ENCODE measurements at regions not wholly inside any gene's neighbourhood (a gene's known extent, or its start where the extent isn't known, plus 50 kb on each side); places are given as distances from the start of the nearest gene placed in this dataset.

DNA sequence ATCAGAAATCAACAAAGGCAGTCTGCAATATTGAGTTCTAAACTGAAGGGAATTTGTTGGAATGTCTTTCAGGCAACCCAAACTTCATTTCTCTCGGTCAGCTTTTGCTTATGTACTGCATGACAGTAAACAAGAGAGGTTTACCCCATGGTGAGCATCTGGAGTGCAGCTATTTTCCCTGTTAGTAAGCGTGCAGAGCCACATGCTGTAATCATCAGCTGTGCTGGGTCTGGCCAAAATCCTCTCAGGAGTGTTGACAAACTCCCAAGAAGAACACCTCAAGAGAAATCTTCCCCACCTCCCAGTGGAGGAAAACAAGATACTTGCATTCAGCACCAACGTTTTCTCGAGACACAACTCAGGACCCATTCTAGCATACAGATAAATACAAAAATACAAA lies 83.6 kb upstream of the ADAMTSL1 start:
- no peak for DNase-seq

DNA sequence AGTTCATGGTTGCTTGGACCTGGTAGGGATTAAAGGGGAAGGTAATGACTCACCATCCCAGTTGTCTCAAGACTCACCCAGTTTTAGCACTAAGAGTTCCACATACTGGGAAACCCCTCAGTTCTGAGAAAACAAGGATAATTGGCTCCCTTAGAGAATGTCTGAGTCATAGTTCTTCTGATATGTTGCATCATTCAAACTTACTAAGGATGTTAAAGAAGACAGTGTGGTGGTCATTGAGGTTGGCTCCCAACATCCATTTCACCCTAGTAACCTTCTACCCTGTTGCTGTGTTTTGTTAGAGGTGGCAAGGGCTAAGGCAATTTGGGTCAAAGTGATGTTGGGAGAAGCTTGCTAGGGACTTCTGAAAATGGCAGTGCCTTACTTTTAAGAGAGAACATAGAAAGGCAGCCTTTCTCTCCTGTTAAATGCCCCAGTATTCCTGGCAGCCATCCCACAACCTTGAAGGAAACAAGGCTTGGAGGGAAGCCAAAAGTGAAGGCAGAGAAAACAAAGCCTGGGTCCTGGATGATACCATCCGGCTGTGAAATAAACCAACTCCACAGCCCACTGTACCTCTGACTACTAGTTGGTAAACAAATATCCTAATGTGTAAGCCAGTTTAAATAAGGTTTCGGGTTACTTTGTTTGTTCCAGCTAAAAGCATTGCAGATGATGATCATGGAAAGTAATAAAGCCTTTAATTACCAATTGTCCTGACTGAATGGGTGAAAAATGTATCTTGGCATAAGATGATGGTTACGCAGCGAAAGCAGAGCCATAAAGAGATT lies 80.4 kb upstream of the ADAMTSL1 start:
- DNase-seq = peak; percentile 28

DNA sequence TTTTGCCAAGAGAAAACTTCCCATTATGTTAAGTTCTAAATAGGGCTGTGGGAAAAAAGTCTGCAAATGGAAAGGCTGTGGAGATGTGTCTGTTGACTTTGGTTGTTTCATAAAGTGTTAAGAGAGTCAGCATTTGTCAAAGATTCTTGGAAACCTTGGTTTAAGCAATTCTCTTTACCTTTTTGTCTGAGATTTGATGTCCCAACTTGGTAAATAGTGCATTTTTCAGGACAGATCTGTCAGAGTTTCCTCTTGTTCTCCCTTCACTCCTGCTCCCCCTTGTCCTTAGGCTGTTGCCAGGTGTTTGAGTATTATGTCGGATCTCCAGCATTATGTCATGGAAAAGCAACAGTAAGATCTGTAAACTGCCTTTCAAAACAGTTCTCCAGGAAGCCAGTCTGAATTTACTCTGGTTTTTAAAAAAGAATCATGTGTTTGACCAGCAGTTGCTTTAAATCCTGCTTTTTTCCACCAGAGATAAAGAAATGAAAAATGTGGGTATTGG lies 79.1 kb upstream of the ADAMTSL1 start:
- DNase-seq = peak; percentile 18

DNA sequence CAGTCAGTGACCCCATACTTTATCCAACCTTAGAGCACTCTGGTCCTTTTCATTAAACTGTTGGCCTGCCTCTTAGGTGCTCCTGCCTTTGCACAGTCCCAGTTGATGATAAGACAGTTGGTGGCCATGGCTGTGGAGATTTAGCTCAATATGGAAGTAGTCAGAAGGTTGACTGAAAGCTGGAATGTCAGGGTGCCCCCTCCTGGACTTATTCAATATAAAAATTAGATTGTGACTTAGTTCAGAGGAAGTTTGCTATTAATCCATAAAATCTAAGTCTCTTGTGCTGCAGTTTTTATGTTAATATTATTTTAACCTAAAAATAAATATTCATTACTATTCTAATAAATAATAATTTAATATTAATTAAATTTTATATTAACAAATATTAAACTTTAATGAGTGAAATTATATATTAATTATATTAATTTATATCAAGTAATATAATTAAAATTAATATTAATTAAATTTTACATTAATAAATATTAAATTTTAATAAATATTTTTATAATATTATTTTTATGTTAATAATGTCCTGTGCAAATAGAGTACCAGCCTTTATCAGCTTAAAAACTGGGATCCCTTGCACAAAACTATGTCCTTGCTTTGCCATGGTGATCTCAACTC lies 77.7 kb upstream of the ADAMTSL1 start:
- no peak for DNase-seq

DNA sequence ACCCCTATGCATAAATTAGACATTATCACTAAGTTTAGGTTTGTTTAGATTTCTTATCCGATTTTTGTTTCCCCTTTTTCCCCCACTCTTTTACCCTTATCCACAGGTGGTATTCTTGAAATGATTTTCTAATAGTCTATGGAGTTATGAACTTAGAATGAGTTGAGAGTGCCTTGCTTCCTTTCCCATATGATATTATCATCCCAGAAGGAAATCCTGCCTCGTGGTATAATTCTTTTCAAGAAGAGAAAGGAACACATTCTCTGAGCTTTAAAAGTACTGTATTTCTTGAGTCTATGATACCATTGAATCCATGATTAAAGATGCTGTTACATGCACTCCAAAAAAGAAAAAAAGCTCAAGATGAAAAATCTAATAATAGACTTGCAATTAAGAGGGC lies 76.9 kb upstream of the ADAMTSL1 start:
- DNase-seq = no peak

DNA sequence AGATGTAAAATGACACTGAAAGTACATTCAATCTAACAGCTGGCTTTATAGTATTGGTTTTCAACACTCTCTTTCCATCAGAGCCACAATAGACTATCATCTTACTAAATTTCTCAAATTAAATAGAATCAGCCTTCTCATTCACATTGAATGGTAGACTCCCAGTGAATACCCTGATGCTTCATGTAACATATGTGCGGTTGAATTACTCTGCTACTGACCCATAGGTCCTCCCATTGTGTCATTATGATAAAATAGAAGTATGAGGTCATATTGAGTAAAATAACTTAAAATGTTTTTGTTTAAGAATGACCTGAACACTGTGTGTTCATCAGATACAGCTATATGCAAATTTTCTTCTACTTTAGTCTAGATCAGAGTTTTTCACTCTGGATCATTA lies 75.9 kb upstream of the ADAMTSL1 start:
- no peak for DNase-seq

DNA sequence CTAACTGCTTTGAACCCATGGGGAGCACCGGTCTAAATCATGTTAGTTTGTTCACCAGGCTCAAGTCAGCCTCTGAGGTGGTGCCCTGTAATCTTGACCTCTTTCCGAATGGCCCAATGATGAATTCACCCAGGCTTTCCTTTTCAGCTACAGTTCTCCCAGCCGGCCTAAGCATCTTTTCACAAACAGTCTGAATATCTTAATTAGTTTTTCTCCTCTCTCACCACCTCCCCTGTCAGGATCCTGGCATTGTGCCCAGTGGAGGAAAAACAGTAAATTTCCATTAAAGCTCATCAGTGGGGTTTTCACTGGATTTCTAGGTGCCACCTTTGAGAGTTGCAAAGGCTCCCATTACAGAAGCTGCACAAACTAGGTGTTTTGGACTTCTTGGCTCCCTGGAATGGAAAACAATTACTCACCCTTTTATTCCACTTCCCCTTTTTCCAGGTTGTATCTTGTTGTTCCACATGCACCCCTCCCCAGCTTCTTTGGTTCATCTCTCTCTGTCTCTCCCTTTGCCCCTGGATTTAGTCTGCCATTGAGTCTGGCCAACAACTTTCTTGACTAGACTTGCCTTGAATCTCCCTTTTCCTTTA lies 69.4 kb upstream of the ADAMTSL1 start:
- no peak for DNase-seq

DNA sequence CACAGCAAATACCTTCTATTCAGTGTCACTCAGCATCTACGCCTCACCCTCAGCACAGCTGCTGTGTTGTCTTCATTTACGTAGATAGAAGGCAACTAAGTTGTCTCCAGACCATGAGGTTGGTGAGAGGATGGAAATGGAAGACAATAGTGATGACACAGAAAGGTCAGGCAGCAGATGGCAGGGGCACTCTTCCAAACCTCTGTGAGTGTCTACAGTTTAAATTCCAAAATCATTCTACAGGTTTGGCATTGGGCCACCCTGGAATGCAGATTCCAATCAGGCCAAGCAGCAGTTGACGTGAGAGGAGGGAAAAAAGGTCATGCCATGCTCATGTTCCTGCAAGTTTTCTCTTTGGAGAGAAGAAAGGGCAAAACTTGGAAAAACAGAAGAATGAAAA lies 68.7 kb upstream of the ADAMTSL1 start:
- no peak for DNase-seq

DNA sequence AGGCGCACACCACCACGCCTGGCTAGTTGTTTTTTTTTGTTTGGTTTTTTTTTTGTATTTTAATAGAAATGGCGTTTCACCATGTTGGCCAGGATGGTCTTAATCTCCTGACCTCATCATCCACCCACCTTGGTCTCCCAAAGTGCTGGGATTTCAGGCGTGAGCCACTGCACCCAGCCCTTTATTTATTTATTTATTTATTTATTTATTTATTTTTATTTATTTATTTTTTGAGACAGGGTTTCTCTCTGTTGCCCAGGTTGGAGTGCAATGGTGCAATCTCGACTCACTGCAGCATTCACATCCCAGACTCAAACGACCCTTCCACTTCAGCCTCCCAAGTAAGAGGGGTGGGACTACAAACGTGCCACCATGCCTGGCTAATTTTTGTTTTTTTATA lies 63.0 kb upstream of the ADAMTSL1 start:
- no peak for DNase-seq

DNA sequence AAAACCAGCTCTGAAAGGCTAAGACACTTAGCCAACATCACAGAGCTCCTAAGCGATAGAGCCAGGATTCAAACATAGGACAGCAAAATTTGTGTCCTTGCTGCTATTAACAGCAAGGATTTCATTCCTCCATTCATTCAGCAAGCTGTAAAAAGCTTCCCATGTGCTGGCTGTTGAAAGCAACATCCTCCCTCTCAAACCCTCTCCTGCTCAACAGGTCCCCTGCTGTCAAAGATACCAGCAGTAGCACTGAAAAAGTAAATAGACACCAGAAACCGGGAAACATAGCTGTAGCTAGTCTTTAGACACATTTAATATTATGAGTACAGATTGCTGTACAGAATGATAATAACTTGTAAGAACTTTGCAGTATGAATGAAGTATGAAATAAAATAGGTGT lies 52.6 kb upstream of the ADAMTSL1 start:
- DNase-seq = no peak

DNA sequence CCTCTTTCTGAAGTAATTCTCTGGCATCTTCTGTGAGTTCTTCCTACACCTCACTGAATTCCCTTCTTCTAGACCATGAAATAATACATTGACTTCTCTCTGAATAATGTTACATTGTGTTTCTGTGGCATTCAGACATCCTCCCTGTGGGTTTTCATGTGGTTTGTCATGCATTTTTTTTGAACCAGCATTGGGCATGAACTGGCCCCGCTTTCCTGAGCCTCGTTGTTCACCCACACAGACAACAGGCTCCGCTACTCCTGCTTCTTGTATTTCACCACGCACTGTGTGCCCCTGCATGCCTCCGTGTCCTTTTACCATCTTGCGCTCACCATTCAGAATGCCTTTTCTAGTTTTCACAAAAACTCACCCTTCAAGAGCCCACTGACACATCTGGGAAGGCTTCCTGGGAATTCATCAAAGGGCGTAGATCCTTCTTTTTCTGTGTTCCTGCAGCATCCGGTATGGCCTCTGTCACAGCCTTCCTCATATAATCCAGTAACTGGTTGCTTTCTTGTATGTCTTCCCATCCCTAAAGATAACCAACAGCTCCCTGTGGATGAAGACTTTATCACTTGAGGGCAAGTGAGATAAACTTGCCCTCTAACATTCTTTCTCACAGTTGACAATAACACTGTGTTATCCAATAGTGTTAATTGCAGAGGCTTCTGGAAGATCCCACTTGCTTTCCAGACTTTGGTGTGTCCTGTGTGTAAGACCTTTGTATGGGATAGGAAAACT lies 51.5 kb upstream of the ADAMTSL1 start:
- DNase-seq = no peak

DNA sequence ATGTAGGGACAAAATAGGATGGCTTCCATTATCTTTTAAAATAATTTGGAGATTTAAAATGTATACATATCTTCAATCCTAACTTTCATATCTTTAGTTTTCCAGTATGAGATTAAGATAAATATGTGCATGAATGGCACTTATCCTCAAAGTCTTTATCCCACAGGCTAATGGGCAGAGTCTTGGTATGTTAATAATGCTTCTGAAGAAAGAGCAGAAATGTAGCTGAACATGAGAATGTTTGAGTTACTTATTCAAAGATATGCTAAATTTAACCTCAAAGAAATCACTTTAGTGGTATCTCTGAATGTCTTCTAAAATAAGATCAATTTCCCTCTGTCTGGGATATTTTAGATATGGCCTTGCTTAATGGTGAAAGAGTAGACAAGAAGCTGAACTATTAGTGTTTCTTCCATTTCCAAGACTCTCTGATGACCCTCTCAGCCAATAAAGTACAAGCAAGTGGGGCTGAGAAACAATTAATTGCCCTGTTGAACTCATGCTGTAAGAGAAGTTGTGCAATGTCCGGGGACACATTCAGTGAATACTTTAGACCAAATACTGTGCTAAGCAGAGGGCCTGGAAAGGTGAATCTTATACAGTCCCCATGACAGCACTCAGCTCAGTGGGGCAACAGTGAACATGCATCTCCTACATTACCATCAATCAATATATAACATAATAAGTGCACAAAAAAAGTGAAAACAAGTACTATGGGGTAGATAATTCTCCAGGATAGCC lies 50.0 kb upstream of the ADAMTSL1 start:
- no peak for DNase-seq
